NCI-H2196 treated with DMSO at 0.1 percent for 48 hours (cell line): ENCODE measurements at regions not wholly inside any gene's neighbourhood (a gene's known extent, or its start where the extent isn't known, plus 50 kb on each side); places are given as distances from the start of the nearest gene placed in this dataset.

ENCODE experiments used
- DNase-seq: peaks from one replicate; lab custom pipeline; 2025; ENCODE audit not compliant: unreplicated experiment; lab: John Stamatoyannopoulos, UW

- DNase-seq: no peak
Measured at GRCh38 chr5:155948576-155948975, 378.4 kb upstream of the SGCD start.

GRCh38 chr5:155952486-155953089 lies 374.4 kb upstream of the SGCD start:
- DNase-seq: no peak

- no peak for DNase-seq
Measured at GRCh38 chr5:155953335-155953734, 373.6 kb upstream of the SGCD start.

- no peak for DNase-seq
Measured at GRCh38 chr5:155954701-155955445, 372.1 kb upstream of the SGCD start.

- no peak for DNase-seq
Measured at GRCh38 chr5:155957884-155958283, 369.1 kb upstream of the SGCD start.

GRCh38 chr5:155959082-155959481 lies 367.9 kb upstream of the SGCD start:
- no peak for DNase-seq

GRCh38 chr5:155960177-155960576 lies 366.8 kb upstream of the SGCD start:
- DNase-seq: no peak

GRCh38 chr5:155969537-155969936 lies 357.4 kb upstream of the SGCD start:
- no peak for DNase-seq

- no peak for DNase-seq
Measured at GRCh38 chr5:155974369-155974768, 352.6 kb upstream of the SGCD start.

- no peak for DNase-seq
Measured at GRCh38 chr5:155978850-155979249, 348.1 kb upstream of the SGCD start.

GRCh38 chr5:155982354-155982753 lies 344.6 kb upstream of the SGCD start:
- no peak for DNase-seq

- no peak for DNase-seq
Measured at GRCh38 chr5:155983954-155984353, 343.0 kb upstream of the SGCD start.

- DNase-seq: no peak
Measured at GRCh38 chr5:155987265-155987810, 339.6 kb upstream of the SGCD start.

- DNase-seq: no peak
Measured at GRCh38 chr5:155989879-155990278, 337.1 kb upstream of the SGCD start.

- DNase-seq: no peak
Measured at GRCh38 chr5:155996123-155996522, 330.8 kb upstream of the SGCD start.

GRCh38 chr5:155998257-155998656 lies 328.7 kb upstream of the SGCD start:
- DNase-seq: no peak

GRCh38 chr5:156000115-156000514 lies 326.8 kb upstream of the SGCD start:
- DNase-seq: no peak

GRCh38 chr5:156004754-156005153 lies 322.2 kb upstream of the SGCD start:
- no peak for DNase-seq

GRCh38 chr5:156006026-156006647 lies 320.8 kb upstream of the SGCD start:
- no peak for DNase-seq

- DNase-seq: no peak
Measured at GRCh38 chr5:156008844-156009243, 318.1 kb upstream of the SGCD start.

GRCh38 chr5:156009583-156009982 lies 317.4 kb upstream of the SGCD start:
- no peak for DNase-seq

GRCh38 chr5:156015137-156015536 lies 311.8 kb upstream of the SGCD start:
- DNase-seq: no peak
